ENCODE measurements at regions not wholly inside any gene's neighbourhood (a gene's known extent, or its start where the extent isn't known, plus 50 kb on each side); places are given as distances from the start of the nearest gene placed in this dataset.

GRCh38 chr14:101247842-101248725 lies 313.2 kb upstream of the DIO3 start:
- no peak for TF ChIP-seq CTCF (IDR thresholded peaks at IDR 0.05)
- intact Hi-C loops (cut with DNase I; ENCODE audit: low total_unique reads) = no loop called here
- H3K9me3 ChIP-seq = no peaks in the 10 kb centered on the region
- peaks cover 0 to 2% of the 10 kb centered on the region in 2 donors for H3K27me3 ChIP-seq
- DNase-seq = peak in 1 of 2 donors; percentile 58
- no peaks in the 10 kb centered on the region for H3K4me1 ChIP-seq
- H3K4me3 ChIP-seq = no peak overlapping the region
- H3K36me3 ChIP-seq = no peaks in the 10 kb centered on the region
- H3K27ac ChIP-seq = no peak overlapping the region

GRCh38 chr14:101248840-101249675 lies 312.2 kb upstream of the DIO3 start:
- Histone ChIP-seq H3K27ac (no peak overlapping the region), H3K9me3 (no peaks in the 10 kb centered on the region), H3K4me3 (no peak overlapping the region), H3K36me3 (no peaks in the 10 kb centered on the region), H3K4me1 (no peaks in the 10 kb centered on the region), H3K27me3 (peaks cover 0 to 2% of the 10 kb centered on the region in 2 donors)
- no peak for TF ChIP-seq CTCF (IDR thresholded peaks at IDR 0.05)
- DNase-seq = peak in 1 of 2 donors; percentile 40
- intact Hi-C loops (cut with DNase I; ENCODE audit: low total_unique reads) = no loop called here

- no peak for TF ChIP-seq CTCF (IDR thresholded peaks at IDR 0.05)
- H3K27ac ChIP-seq = no peak overlapping the region
- H3K9me3 ChIP-seq = no peaks in the 10 kb centered on the region
- peaks cover 0 to 2% of the 10 kb centered on the region in 2 donors for H3K27me3 ChIP-seq
- H3K4me1 ChIP-seq = no peaks in the 10 kb centered on the region
- DNase-seq = peak in 1 of 2 donors; percentile 45
- H3K36me3 ChIP-seq = no peaks in the 10 kb centered on the region
- intact Hi-C loops (cut with DNase I; ENCODE audit: low total_unique reads) = no loop called here
- no peak overlapping the region for H3K4me3 ChIP-seq
Measured at GRCh38 chr14:101249676-101250036, 311.6 kb upstream of the DIO3 start.

DNA sequence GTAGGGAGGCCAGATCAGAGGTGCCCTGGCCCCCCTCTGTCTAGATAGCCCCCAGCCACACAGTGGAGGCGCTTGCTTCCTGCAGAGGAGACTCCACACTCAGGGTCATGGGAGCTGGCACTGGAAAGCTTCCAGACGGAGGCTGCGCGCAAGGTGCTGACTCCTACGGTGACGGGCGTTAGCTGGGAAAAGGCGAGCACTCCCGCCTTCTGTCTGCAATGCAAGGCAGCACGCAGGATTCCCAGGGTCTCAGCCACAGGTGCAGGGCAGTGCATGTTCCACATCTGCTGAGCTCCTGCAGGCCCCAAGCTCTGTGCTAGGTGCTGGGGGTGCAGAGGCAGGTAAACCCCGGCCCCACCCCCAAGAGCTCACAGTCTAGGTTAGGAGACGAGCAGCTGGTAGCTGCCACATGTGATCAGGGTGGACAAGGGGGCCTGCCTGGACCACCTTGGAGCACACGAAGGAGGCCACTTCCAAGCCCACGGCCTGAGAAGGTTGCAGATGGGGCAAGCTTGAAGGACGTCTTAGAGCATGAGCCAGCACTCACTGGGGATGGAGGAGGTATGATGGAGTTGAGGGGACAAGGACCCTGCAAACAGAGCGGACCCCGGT lies 310.9 kb upstream of the DIO3 start:
- H3K27me3 ChIP-seq = peaks cover 0 to 2% of the 10 kb centered on the region in 2 donors
- intact Hi-C loops (cut with DNase I; ENCODE audit: low total_unique reads) = no loop called here

More for the DNA sequence above, 310.9 kb upstream of the DIO3 start:
- H3K4me1 ChIP-seq = no peaks in the 10 kb centered on the region
- H3K27ac ChIP-seq = no peak overlapping the region
- DNase-seq = peak in 1 of 2 donors; percentile 49
- no peaks in the 10 kb centered on the region for H3K9me3 ChIP-seq
- TF ChIP-seq CTCF (IDR thresholded peaks at IDR 0.05) = no peak
- no peaks in the 10 kb centered on the region for H3K36me3 ChIP-seq
- H3K4me3 ChIP-seq = no peak overlapping the region

All from tibial artery (tissue), 4 donors.